AG09309 (cell line): ENCODE measurements at regions not wholly inside any gene's neighbourhood (a gene's known extent, or its start where the extent isn't known, plus 50 kb on each side); places are given as distances from the start of the nearest gene placed in this dataset.

Source experiments
- DNase-seq: peaks from one replicate; pipeline ENCODE4 v3.0.0-alpha.2; 2010; ENCODE audit warnings: low read depth
- H3K4me3 ChIP-seq: 2 replicates; pipeline ENCODE4 v1.5.1; 2011; ENCODE audit warnings: mild to moderate bottlenecking, low read depth, low read length, moderate library complexity; ENCODE audit not compliant: control insufficient read depth
- TF ChIP-seq, protein P1 (sequence below): IDR thresholded peaks from 2 replicates; pipeline ENCODE4 v1.5.1; 2011; ENCODE audit warnings: mild to moderate bottlenecking, low read depth, low read length, inconsistent platforms; ENCODE audit not compliant: insufficient read depth, control insufficient read depth; ENCODE audit errors: missing control alignments

DNA sequence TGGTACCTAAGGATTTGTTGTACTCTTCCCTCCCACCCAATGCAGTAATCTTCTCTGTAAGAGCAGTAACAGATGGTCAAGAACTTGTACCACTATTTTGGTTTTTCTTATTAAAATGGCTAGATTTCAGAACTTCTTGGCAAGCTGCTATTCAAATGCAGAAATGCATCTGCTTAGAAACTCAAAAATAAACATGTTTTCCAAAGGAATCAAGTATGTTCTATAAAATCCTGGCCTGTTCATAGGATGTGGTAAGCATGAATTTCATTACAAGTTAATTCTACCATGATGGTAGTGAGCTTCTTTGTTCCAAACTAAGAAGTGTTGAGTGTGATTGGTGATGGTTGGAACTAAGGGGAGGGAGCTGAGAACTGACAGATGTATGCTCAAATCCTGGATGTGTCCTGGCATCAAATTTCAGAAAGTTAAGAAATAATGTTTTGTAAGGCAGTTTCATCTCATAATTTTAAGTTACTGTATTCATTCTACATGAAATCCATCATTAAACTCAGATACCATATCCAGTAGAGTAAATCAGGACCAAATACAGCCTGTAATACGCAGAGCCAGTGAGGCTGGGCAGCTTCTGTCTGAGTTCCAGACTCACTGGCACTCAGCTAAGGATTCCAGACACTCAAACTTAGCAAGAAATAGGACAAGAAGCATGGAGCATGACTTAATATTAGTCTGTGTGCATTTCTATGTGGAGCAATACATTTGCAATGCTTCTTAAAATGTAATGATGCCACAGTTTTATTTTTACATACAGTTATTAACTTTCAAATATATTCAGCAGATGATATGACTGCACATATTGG is 119.6 kb downstream of the TES start:
- no peak for DNase-seq
- TF ChIP-seq, protein P1, sequence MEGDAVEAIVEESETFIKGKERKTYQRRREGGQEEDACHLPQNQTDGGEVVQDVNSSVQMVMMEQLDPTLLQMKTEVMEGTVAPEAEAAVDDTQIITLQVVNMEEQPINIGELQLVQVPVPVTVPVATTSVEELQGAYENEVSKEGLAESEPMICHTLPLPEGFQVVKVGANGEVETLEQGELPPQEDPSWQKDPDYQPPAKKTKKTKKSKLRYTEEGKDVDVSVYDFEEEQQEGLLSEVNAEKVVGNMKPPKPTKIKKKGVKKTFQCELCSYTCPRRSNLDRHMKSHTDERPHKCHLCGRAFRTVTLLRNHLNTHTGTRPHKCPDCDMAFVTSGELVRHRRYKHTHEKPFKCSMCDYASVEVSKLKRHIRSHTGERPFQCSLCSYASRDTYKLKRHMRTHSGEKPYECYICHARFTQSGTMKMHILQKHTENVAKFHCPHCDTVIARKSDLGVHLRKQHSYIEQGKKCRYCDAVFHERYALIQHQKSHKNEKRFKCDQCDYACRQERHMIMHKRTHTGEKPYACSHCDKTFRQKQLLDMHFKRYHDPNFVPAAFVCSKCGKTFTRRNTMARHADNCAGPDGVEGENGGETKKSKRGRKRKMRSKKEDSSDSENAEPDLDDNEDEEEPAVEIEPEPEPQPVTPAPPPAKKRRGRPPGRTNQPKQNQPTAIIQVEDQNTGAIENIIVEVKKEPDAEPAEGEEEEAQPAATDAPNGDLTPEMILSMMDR = no peak
- H3K4me3 ChIP-seq = no peak overlapping the region

DNA sequence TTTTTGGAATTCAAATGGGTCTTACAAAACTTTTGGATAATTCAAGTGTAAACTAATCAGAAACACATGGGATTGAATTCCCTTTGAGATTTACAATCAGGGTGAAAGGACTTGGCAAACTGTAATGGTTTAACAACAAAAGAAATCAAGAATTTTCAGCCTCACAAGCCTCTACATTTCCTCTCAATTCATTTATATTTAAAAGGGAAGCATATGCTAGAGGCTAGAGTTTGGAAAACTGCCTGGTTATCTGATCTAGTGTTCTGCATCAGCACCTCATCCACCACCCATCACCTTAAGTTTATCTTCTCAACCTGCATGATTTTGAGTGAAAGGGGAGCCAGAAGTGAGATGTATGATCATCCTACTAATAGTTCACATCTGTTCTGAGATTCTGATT is 120.7 kb downstream of the TES start:
- DNase-seq = peak; percentile 89
- no peak overlapping the region for H3K4me3 ChIP-seq
- TF ChIP-seq, protein P1 = no peak

DNA sequence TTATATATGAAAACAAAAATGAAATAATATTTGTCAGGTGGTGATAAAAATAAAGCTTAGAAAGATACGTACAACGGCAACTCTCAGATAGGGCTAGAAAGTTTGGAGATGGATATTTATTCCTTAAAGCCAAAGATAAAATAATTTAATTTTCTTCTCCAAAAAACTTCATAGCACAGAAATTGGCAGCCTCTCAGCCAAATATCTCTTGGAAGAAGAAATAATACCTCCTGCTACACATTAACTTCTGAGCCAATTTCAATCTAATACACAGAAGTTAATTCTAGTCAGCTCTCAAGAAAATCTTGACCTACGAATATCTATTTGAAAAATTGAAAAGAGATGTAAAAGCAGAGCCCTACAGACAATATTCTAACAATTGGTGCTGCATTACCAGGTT is 122.4 kb downstream of the TES start:
- DNase-seq = no peak
- no peak overlapping the region for H3K4me3 ChIP-seq
- TF ChIP-seq, protein P1 = no peak

DNA sequence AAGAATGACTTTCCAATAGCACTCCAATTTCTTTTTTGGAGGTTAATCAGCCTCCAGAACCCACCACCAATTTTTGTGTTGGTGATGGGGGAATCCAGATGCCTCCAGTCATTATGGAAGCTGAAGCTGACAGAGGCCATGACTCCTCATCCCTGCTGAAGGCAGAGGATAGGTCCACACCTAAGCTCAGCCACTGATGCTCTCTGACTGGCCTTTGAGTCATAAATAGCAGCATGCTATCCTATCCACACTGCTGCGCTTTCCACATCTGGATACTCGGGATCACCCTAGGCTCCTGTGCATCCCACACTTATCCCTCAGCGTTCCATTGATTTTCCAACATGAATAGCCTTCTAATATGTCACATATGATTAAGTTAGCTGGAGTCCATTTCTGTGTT is 124.2 kb downstream of the TES start:
- H3K4me3 ChIP-seq = no peak overlapping the region
- no peak for DNase-seq
- TF ChIP-seq, protein P1 = no peak

DNA sequence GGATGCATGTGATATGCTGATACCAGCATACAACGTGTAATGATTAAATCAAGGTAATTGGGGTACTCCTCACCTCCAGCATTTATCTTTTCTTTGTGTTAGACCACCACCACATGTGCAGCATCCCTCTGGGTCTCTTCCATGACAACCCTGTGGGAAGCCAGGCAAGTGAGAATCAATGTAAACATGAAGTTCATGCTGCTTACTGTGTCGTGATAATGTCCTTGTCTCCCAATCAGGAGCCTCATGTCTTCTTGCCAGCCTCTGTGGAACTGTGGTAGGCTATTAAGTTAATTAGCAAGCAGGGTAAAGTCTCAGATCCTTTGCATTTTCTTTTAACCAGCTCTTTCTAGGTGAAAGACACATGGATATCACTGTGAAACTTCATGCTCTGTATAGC is 126.7 kb downstream of the TES start:
- DNase-seq = no peak
- no peak overlapping the region for H3K4me3 ChIP-seq
- TF ChIP-seq, protein P1 = no peak

DNA sequence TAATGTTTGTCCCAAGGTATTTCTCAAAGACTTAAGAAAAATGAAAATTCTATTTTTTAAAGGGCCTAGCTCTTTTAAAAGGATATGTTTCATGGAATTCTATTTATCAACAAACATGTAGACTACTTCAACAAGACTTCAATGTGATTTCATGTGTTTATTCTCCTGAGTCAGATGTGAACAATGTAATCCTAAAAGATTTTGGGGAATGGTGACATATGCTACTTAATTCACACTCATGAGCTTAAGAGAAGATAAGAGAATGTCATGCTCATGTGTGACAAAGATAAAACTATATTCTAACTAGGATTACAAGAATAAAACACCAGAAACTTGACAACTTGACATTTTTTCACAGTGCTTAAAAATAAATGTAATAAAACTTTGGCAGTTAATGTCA is 127.5 kb downstream of the TES start:
- DNase-seq = no peak
- TF ChIP-seq, protein P1 = no peak
- no peak overlapping the region for H3K4me3 ChIP-seq
